ENCODE measurements at regions not wholly inside any gene's neighbourhood (a gene's known extent, or its start where the extent isn't known, plus 50 kb on each side); places are given as distances from the start of the nearest gene placed in this dataset.

- no peaks in the 10 kb centered on the region for H3K36me3 ChIP-seq (ENCODE audit: insufficient read depth, low read length)
- H4K20me1 ChIP-seq (ENCODE audit: insufficient read depth, low read length) = no peaks in the 10 kb centered on the region
- TF ChIP-seq, protein P1, sequence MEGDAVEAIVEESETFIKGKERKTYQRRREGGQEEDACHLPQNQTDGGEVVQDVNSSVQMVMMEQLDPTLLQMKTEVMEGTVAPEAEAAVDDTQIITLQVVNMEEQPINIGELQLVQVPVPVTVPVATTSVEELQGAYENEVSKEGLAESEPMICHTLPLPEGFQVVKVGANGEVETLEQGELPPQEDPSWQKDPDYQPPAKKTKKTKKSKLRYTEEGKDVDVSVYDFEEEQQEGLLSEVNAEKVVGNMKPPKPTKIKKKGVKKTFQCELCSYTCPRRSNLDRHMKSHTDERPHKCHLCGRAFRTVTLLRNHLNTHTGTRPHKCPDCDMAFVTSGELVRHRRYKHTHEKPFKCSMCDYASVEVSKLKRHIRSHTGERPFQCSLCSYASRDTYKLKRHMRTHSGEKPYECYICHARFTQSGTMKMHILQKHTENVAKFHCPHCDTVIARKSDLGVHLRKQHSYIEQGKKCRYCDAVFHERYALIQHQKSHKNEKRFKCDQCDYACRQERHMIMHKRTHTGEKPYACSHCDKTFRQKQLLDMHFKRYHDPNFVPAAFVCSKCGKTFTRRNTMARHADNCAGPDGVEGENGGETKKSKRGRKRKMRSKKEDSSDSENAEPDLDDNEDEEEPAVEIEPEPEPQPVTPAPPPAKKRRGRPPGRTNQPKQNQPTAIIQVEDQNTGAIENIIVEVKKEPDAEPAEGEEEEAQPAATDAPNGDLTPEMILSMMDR (IDR thresholded peaks at IDR 0.05; ENCODE audit: extremely low read depth, low read depth, low read length) = no peak
- DNase-seq (ENCODE audit: insufficient read length, low spot score, missing footprints) = no peak
- peaks cover 12% of the 10 kb centered on the region for H3K4me1 ChIP-seq (ENCODE audit: insufficient read depth, low read length)
- no peaks in the 10 kb centered on the region for H3K27me3 ChIP-seq (ENCODE audit: insufficient read depth, low read length)
- no peak overlapping the region for H3K4me2 ChIP-seq (ENCODE audit: insufficient read depth, low read length)
- H2AFZ ChIP-seq (ENCODE audit: low read length) = no peak overlapping the region
- H3K9me3 ChIP-seq (ENCODE audit: low read depth, low read length) = no peaks in the 10 kb centered on the region
- no peaks in the 10 kb centered on the region for H3K79me2 ChIP-seq (ENCODE audit: insufficient read depth, low read length)
- H3K4me3 ChIP-seq (ENCODE audit: insufficient read depth, low read length) = no peak overlapping the region
- H3K27ac ChIP-seq (ENCODE audit: low read depth, low read length) = no peak overlapping the region
These were observed 188.8 kb downstream of the POSTN start for GRCh38 chr13:37409756-37410155.

DNA sequence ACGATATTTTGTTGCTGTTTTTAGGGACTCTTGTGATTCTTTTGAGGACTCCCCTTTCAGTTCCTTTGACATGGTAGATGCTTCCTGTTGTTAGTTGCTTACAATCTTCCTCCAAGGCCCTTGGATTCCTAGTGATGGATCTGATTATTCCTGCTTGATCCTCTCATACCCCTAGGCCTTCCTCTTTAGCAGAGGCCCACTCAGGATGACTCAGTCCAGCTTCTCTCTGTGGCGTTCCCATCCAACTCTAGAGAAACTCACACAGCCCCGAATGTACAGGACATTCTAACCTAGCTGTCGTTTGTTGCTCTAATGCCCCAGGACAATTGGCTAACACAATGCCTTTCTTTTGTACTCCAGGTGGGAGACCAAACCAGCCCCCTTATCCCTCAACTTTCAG, 191.4 kb downstream of the POSTN start:
- no peaks in the 10 kb centered on the region for H3K36me3 ChIP-seq (ENCODE audit: insufficient read depth, low read length)
- TF ChIP-seq, protein P1 (IDR thresholded peaks at IDR 0.05; ENCODE audit: extremely low read depth, low read depth, low read length) = no peak
- DNase-seq (ENCODE audit: insufficient read length, low spot score, missing footprints) = no peak
- no peaks in the 10 kb centered on the region for H3K79me2 ChIP-seq (ENCODE audit: insufficient read depth, low read length)
- no peaks in the 10 kb centered on the region for H3K9me3 ChIP-seq (ENCODE audit: low read depth, low read length)
- H3K27me3 ChIP-seq (ENCODE audit: insufficient read depth, low read length) = no peaks in the 10 kb centered on the region
- peaks cover 24% of the 10 kb centered on the region for H3K4me1 ChIP-seq (ENCODE audit: insufficient read depth, low read length)
- no peaks in the 10 kb centered on the region for H4K20me1 ChIP-seq (ENCODE audit: insufficient read depth, low read length)
- H2AFZ ChIP-seq (ENCODE audit: low read length) = peak overlapping the region; percentile 16
- no peak overlapping the region for H3K4me2 ChIP-seq (ENCODE audit: insufficient read depth, low read length)
- H3K4me3 ChIP-seq (ENCODE audit: insufficient read depth, low read length) = no peak overlapping the region
- H3K27ac ChIP-seq (ENCODE audit: low read depth, low read length) = no peak overlapping the region

- no peaks in the 10 kb centered on the region for H3K9me3 ChIP-seq (ENCODE audit: low read depth, low read length)
- peaks cover 22% of the 10 kb centered on the region for H3K4me1 ChIP-seq (ENCODE audit: insufficient read depth, low read length)
- H2AFZ ChIP-seq (ENCODE audit: low read length) = no peak overlapping the region
- H3K79me2 ChIP-seq (ENCODE audit: insufficient read depth, low read length) = no peaks in the 10 kb centered on the region
- H3K36me3 ChIP-seq (ENCODE audit: insufficient read depth, low read length) = no peaks in the 10 kb centered on the region
- no peak for DNase-seq (ENCODE audit: insufficient read length, low spot score, missing footprints)
- H3K27me3 ChIP-seq (ENCODE audit: insufficient read depth, low read length) = no peaks in the 10 kb centered on the region
- H3K27ac ChIP-seq (ENCODE audit: low read depth, low read length) = no peak overlapping the region
- no peak overlapping the region for H3K4me2 ChIP-seq (ENCODE audit: insufficient read depth, low read length)
- H3K4me3 ChIP-seq (ENCODE audit: insufficient read depth, low read length) = no peak overlapping the region
- H4K20me1 ChIP-seq (ENCODE audit: insufficient read depth, low read length) = no peaks in the 10 kb centered on the region
- TF ChIP-seq, protein P1 (IDR thresholded peaks at IDR 0.05; ENCODE audit: extremely low read depth, low read depth, low read length) = no peak
These were observed 192.5 kb downstream of the POSTN start for GRCh38 chr13:37406031-37406430.

- H3K9me3 ChIP-seq (ENCODE audit: low read depth, low read length) = no peaks in the 10 kb centered on the region
- H3K4me2 ChIP-seq (ENCODE audit: insufficient read depth, low read length) = peak overlapping the region; percentile 62
- no peaks in the 10 kb centered on the region for H4K20me1 ChIP-seq (ENCODE audit: insufficient read depth, low read length)
- DNase-seq (ENCODE audit: insufficient read length, low spot score, missing footprints) = no peak
- H2AFZ ChIP-seq (ENCODE audit: low read length) = peak overlapping the region; percentile 66
- H3K27ac ChIP-seq (ENCODE audit: low read depth, low read length) = peak overlapping the region; percentile 96
- H3K4me1 ChIP-seq (ENCODE audit: insufficient read depth, low read length) = peaks cover 15% of the 10 kb centered on the region
- H3K27me3 ChIP-seq (ENCODE audit: insufficient read depth, low read length) = no peaks in the 10 kb centered on the region
- no peaks in the 10 kb centered on the region for H3K79me2 ChIP-seq (ENCODE audit: insufficient read depth, low read length)
- H3K4me3 ChIP-seq (ENCODE audit: insufficient read depth, low read length) = peak overlapping the region; percentile 10
- TF ChIP-seq, protein P1 (IDR thresholded peaks at IDR 0.05; ENCODE audit: extremely low read depth, low read depth, low read length) = no peak
- H3K36me3 ChIP-seq (ENCODE audit: insufficient read depth, low read length) = no peaks in the 10 kb centered on the region
These were observed 194.6 kb downstream of the POSTN start for GRCh38 chr13:37403776-37404527.

Data from osteoblast (primary cell).